OCI-LY3 (cell line): ENCODE measurements at regions not wholly inside any gene's neighbourhood (a gene's known extent, or its start where the extent isn't known, plus 50 kb on each side); places are given as distances from the start of the nearest gene placed in this dataset.
"Not testable (repeated sequence)": the region's sequence is repeated elsewhere in the genome, so short reads cannot be mapped to it uniquely, and the experiment has no call there.

Experiments used
- H2AFZ ChIP-seq: fragments of 200-600, 300-600 bp; shearing (Covaris generic); 2 replicates; pipeline ENCODE4 v1.6.0; 2014; ENCODE audit warnings: antibody characterized with exemption, low read depth, low read length
- H3K27ac ChIP-seq: fragments of 200-600, 300-600 bp; sonication (generic); 2 replicates; pipeline ENCODE4 v1.5.1; 2014; ENCODE audit warnings: mild to moderate bottlenecking, low read length, moderate library complexity, mixed read lengths
- H3K27me3 ChIP-seq: fragments of 200-600, 300-600 bp; sonication (generic); 2 replicates; pipeline ENCODE4 v1.6.1; 2014; ENCODE audit warnings: low read depth, low read length, mixed read lengths
- H3K36me3 ChIP-seq: fragments of 200-600, 300-600 bp; sonication (generic); replicated peaks from 2 replicates; pipeline ENCODE3; 2014; ENCODE audit warnings: low read depth, low read length, mixed read lengths
- H3K4me1 ChIP-seq: fragments of 300-600, 200-600 bp; sonication (generic); 2 replicates; pipeline ENCODE4 v1.6.1; 2014; ENCODE audit warnings: low read length, mixed read lengths
- H3K4me2 ChIP-seq: fragments of 200-600, 300-600 bp; sonication (generic); 2 replicates; pipeline ENCODE4 v1.6.1; 2014; ENCODE audit warnings: low read length, mixed read lengths
- H3K4me3 ChIP-seq: fragments of 300-600, 200-600 bp; sonication (generic); 2 replicates; pipeline ENCODE4 v1.5.1; 2014; ENCODE audit warnings: antibody characterized with exemption, mild to moderate bottlenecking, low read length, moderate library complexity
- H3K79me2 ChIP-seq: fragments of 300-600, 200-600 bp; shearing (Covaris generic); 2 replicates; pipeline ENCODE4 v1.6.1; 2014; ENCODE audit warnings: mild to moderate bottlenecking, low read length, mixed read lengths
- H3K9ac ChIP-seq: fragments of 300-600, 200-600 bp; shearing (Covaris generic); 2 replicates; pipeline ENCODE4 v1.6.0; 2014; ENCODE audit warnings: mild to moderate bottlenecking, low read length, moderate library complexity
- H3K9me3 ChIP-seq: fragments of 200-600, 300-600 bp; shearing (Covaris generic); 2 replicates; pipeline ENCODE4 v1.6.1; 2014; ENCODE audit warnings: low read length, mixed read lengths; ENCODE audit not compliant: insufficient read depth
- H4K20me1 ChIP-seq: fragments of 200-600, 300-600 bp; sonication (generic); 2 replicates; pipeline ENCODE4 v1.6.1; 2016; ENCODE audit warnings: low read length, mixed read lengths; ENCODE audit not compliant: insufficient read depth
- EZH2phosphoT487 ChIP-seq: fragments of 200-600 bp; shearing (Covaris generic); IDR thresholded peaks from 2 replicates; pipeline ENCODE4 v1.6.1; 2018; ENCODE audit warnings: antibody characterized with exemption, mixed run types, low read depth
- TF ChIP-seq, protein P1 (sequence below): fragments of 200-600, 300-600 bp; sonication (generic); IDR thresholded peaks from 2 replicates; pipeline ENCODE4 v1.5.1; 2014; ENCODE audit warnings: antibody characterized with exemption, low read length, low read depth

DNA sequence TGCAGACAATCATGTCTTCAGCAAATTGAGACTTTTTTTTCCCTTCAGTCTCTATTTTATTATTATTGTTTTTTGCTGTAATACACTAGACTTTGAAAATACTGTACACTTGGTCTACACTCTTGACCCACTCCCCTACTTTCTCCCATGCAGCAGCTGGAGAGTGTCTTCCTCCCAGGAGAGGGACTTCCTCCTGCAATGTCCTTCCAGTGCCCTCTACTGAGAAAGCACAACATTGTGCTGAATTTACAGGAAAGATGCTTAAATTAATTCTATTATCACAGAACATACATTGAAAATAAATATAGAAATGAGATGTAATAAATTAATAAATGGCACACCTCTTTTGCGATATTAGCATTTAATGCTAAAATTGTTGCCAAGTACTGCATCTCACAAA is 411.3 kb downstream of the CCSER2 start:
- Histone ChIP-seq H3K79me2 (no peaks in the 10 kb centered on the region), H4K20me1 (no peaks in the 10 kb centered on the region), H3K4me1 (no peaks in the 10 kb centered on the region), H3K4me3 (no peak overlapping the region), H3K4me2 (no peak overlapping the region), H3K36me3 (no peaks in the 10 kb centered on the region), H3K27me3 (no peaks in the 10 kb centered on the region), H3K9me3 (no peaks in the 10 kb centered on the region), H2AFZ (no peak overlapping the region), H3K27ac (no peak overlapping the region), H3K9ac (no peak overlapping the region)
- TF ChIP-seq, protein P1, sequence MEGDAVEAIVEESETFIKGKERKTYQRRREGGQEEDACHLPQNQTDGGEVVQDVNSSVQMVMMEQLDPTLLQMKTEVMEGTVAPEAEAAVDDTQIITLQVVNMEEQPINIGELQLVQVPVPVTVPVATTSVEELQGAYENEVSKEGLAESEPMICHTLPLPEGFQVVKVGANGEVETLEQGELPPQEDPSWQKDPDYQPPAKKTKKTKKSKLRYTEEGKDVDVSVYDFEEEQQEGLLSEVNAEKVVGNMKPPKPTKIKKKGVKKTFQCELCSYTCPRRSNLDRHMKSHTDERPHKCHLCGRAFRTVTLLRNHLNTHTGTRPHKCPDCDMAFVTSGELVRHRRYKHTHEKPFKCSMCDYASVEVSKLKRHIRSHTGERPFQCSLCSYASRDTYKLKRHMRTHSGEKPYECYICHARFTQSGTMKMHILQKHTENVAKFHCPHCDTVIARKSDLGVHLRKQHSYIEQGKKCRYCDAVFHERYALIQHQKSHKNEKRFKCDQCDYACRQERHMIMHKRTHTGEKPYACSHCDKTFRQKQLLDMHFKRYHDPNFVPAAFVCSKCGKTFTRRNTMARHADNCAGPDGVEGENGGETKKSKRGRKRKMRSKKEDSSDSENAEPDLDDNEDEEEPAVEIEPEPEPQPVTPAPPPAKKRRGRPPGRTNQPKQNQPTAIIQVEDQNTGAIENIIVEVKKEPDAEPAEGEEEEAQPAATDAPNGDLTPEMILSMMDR: no peak
- no peak for TF ChIP-seq EZH2phosphoT487

DNA sequence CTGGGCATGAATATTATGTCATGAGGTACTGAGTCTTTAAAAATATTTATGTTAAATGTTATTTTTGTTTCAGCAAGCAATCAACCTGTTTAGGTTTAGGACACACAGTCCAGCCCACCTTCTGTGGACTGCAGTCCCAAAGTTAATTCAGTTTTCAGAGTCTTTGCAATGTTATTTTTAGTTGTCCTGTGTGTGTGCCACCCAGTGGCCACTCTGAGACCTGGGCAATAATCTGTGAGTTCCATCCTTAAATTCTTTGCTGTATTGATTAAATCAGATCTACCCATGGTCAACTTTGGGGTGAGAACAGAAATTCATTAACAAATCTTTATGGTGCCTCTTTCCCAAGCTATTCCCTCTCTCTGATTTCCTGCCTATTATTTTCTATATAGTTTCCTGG is 415.1 kb downstream of the CCSER2 start:
- Histone ChIP-seq H3K79me2 (no peaks in the 10 kb centered on the region), H3K4me2 (no peak overlapping the region), H3K4me1 (no peaks in the 10 kb centered on the region), H3K9ac (no peak overlapping the region), H3K9me3 (no peaks in the 10 kb centered on the region), H3K27me3 (no peaks in the 10 kb centered on the region), H4K20me1 (no peaks in the 10 kb centered on the region), H3K4me3 (no peak overlapping the region), H2AFZ (no peak overlapping the region), H3K36me3 (no peaks in the 10 kb centered on the region), H3K27ac (no peak overlapping the region)
- TF ChIP-seq, protein P1: peak; percentile 48
- no peak for TF ChIP-seq EZH2phosphoT487

DNA sequence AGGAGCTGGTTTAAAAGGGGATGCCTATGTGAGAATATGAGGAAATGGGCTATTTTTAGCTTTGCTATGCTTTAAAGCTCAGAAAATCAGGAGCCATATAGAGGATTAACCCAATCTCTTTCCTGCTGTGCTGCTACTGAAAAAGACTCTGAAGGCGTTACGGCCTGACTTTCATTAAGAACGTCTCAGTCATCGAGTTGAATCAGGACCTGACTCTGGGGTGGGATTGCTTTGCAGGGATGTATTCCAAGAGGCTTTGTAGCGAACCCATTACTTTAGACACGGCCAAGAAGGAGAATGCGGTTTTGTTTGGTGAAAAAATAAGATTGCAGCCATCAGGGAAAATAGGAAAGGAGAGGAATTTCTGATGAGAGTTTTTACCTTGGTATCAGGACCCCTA is 426.9 kb downstream of the CCSER2 start:
- Histone ChIP-seq H3K79me2 (no peaks in the 10 kb centered on the region), H4K20me1 (no peaks in the 10 kb centered on the region), H3K4me2 (no peak overlapping the region), H2AFZ (no peak overlapping the region), H3K4me1 (no peaks in the 10 kb centered on the region), H3K27me3 (peaks cover 13% of the 10 kb centered on the region; the same call in 1 of the 2 replicates), H3K27ac (no peak overlapping the region), H3K4me3 (no peak overlapping the region), H3K9ac (no peak overlapping the region), H3K36me3 (no peaks in the 10 kb centered on the region), H3K9me3 (no peaks in the 10 kb centered on the region)
- TF ChIP-seq, protein P1: no peak
- no peak for TF ChIP-seq EZH2phosphoT487

DNA sequence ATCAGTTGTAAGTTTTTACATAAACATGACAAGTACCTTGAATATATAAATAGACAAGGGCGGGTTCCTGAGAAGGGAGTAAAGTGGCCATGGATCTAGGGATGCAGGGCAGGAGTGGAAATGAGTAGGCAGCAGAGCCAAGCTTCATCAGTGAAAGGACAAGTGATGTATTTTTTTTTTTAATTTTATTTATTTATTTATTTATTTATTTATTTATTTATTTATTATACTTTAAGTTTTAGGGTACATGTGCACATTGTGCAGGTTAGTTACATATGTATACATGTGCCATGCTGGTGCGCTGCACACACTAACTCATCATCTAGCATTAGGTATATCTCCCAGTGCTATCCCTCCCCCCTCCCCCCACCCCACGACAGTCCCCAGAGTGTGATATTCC is 428.3 kb downstream of the CCSER2 start:
- H3K9ac ChIP-seq, H2AFZ ChIP-seq, H3K4me2 ChIP-seq, H3K4me3 ChIP-seq, H3K9me3 ChIP-seq, H3K27ac ChIP-seq, H4K20me1 ChIP-seq, H3K36me3 ChIP-seq, H3K79me2 ChIP-seq, H3K4me1 ChIP-seq: not testable (repeated sequence)
- peaks cover 10% of the 10 kb centered on the region; the same call in 1 of the 2 replicates for H3K27me3 ChIP-seq

DNA sequence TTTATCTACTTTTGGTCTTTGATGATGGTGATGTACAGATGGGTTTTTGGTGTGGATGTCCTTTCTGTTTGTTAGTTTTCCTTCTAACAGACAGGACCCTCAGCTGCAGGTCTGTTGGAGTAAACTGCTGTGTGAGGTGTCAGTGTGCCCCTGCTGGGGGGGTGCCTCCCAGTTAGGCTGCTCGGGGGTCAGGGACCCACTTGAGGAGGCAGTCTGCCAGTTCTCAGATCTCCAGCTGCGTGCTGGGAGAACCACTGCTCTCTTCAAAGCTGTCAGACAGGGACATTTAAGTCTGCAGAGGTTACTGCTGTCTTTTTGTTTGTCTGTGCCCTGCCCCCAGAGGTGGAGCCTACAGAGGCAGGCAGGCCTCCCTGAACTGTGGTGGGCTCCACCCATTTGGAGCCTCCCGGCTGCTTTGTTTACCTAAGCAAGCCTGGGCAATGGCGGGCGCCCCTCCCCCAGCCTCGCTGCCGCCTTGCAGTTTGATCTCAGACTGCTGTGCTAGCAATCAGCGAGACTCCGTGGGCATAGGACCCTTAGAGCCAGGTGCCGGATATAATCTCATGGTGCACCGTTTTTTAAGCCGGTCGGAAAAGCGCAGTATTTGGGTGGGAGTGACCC is 433.7 kb downstream of the CCSER2 start:
- not testable (repeated sequence) for H3K9ac ChIP-seq, H3K4me1 ChIP-seq, H2AFZ ChIP-seq, H3K36me3 ChIP-seq, H4K20me1 ChIP-seq, H3K79me2 ChIP-seq, H3K4me3 ChIP-seq, H3K27ac ChIP-seq, H3K4me2 ChIP-seq, H3K9me3 ChIP-seq, H3K27me3 ChIP-seq
